SU-DHL-6 (cell line): ENCODE measurements at regions not wholly inside any gene's neighbourhood (a gene's known extent, or its start where the extent isn't known, plus 50 kb on each side); places are given as distances from the start of the nearest gene placed in this dataset.

Source experiments
- H2AFZ ChIP-seq: fragments of 200-600 bp; sonication (generic); 2 replicates; pipeline ENCODE4 v1.6.1; 2014; ENCODE audit warnings: low read depth, mild to moderate bottlenecking, moderate library complexity, mixed read lengths, antibody characterized with exemption, low read length; ENCODE audit not compliant: severe bottlenecking
- H3F3A ChIP-seq: fragments of 200-600 bp; shearing (Covaris generic); 2 replicates; pipeline ENCODE4 v1.6.0; 2016; ENCODE audit warnings: antibody characterized with exemption, mild to moderate bottlenecking; ENCODE audit not compliant: insufficient read depth
- H3K27ac ChIP-seq: fragments of 200-600 bp; sonication (generic); 2 replicates; pipeline ENCODE4 v1.5.1; 2016; ENCODE audit warnings: low read depth, mild to moderate bottlenecking, low read length, moderate library complexity, mixed read lengths
- H3K27me3 ChIP-seq: fragments of 200-600 bp; sonication (generic), shearing (Covaris generic); 2 replicates; pipeline ENCODE4 v1.6.0; 2014; ENCODE audit warnings: mild to moderate bottlenecking, low read length
- H3K36me3 ChIP-seq: fragments of 200-600 bp; sonication (generic); 2 replicates; pipeline ENCODE4 v1.6.1; 2014; ENCODE audit warnings: mild to moderate bottlenecking, low read length, mixed read lengths
- H3K4me2 ChIP-seq: fragments of 300-600, 200-600 bp; shearing (Covaris generic), sonication (generic); 2 replicates; pipeline ENCODE4 v1.6.0; 2014; ENCODE audit warnings: low read length, low read depth, mild to moderate bottlenecking; ENCODE audit not compliant: poor library complexity, severe bottlenecking
- H3K4me3 ChIP-seq: fragments of 200-600 bp; sonication (generic); 2 replicates; pipeline ENCODE4 v1.5.1; 2014; ENCODE audit warnings: antibody characterized with exemption, low read length, mild to moderate bottlenecking, mixed read lengths; ENCODE audit not compliant: insufficient read depth, poor library complexity, severe bottlenecking
- H3K79me2 ChIP-seq: fragments of 200-600 bp; sonication (generic); 2 replicates; pipeline ENCODE4 v1.6.1; 2014; ENCODE audit warnings: mild to moderate bottlenecking, low read length, moderate library complexity; ENCODE audit not compliant: insufficient read depth
- H3K9ac ChIP-seq: fragments of 200-600 bp; sonication (generic); 2 replicates; pipeline ENCODE4 v1.7.0; 2014; ENCODE audit warnings: mild to moderate bottlenecking, low read length
- H3K9me2 ChIP-seq: fragments of 200-600 bp; sonication (generic); replicated peaks from 2 replicates; pipeline ENCODE4 v1.6.1; 2014; ENCODE audit warnings: low read length; ENCODE audit not compliant: insufficient read depth
- H3K9me3 ChIP-seq: fragments of 200-600 bp; sonication (generic); 2 replicates; pipeline ENCODE4 v1.6.1; 2014; ENCODE audit warnings: low read length, mixed read lengths; ENCODE audit not compliant: insufficient read depth
- H4K20me1 ChIP-seq: fragments of 200-600 bp; sonication (generic); 2 replicates; pipeline ENCODE4 v1.6.1; 2014; ENCODE audit warnings: low read depth, mild to moderate bottlenecking, antibody characterized with exemption, low read length, moderate library complexity, mixed read lengths
- EZH2phosphoT487 ChIP-seq: fragments of 200-600 bp; sonication (generic), shearing (Covaris generic); conservative IDR thresholded peaks from 2 replicates; pipeline ENCODE4 v1.6.1; 2018; ENCODE audit warnings: mild to moderate bottlenecking, antibody characterized with exemption, low read length, moderate library complexity, mixed read lengths
- TF ChIP-seq, protein P1 (sequence below): fragments of 200-600 bp; sonication (generic); IDR thresholded peaks from one replicate; pipeline ENCODE4 v1.5.1; 2017; ENCODE audit warnings: antibody characterized with exemption, mild to moderate bottlenecking, low read length, moderate library complexity; ENCODE audit not compliant: insufficient read depth, poor library complexity, severe bottlenecking

DNA sequence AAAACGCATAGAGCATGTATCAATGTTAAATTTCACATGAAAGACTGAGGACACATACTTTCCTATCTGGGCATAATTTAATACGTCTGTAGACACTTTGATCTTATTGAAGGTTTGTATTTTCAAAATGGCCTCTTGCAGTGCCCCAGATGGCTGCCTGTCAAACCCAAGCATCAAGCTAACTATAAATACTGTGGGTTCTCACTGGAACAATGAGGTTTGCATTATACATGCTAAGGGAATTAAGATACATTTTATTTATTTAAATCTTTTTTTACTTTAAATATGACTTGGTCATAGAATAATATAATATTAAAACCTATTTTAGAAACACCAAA lies 702.9 kb upstream of the GRAMD2B start:
- no peaks in the 10 kb centered on the region for H4K20me1 ChIP-seq
- no peaks in the 10 kb centered on the region for H3K36me3 ChIP-seq
- no peak overlapping the region for H3K27ac ChIP-seq
- H3K9me3 ChIP-seq: no peaks in the 10 kb centered on the region
- no peaks in the 10 kb centered on the region for H3K9me2 ChIP-seq
- no peak overlapping the region for H3K4me2 ChIP-seq
- H3K27me3 ChIP-seq: no peaks in the 10 kb centered on the region
- TF ChIP-seq, protein P1, sequence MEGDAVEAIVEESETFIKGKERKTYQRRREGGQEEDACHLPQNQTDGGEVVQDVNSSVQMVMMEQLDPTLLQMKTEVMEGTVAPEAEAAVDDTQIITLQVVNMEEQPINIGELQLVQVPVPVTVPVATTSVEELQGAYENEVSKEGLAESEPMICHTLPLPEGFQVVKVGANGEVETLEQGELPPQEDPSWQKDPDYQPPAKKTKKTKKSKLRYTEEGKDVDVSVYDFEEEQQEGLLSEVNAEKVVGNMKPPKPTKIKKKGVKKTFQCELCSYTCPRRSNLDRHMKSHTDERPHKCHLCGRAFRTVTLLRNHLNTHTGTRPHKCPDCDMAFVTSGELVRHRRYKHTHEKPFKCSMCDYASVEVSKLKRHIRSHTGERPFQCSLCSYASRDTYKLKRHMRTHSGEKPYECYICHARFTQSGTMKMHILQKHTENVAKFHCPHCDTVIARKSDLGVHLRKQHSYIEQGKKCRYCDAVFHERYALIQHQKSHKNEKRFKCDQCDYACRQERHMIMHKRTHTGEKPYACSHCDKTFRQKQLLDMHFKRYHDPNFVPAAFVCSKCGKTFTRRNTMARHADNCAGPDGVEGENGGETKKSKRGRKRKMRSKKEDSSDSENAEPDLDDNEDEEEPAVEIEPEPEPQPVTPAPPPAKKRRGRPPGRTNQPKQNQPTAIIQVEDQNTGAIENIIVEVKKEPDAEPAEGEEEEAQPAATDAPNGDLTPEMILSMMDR: no peak
- no peak for TF ChIP-seq EZH2phosphoT487
- H3F3A ChIP-seq: no peaks in the 10 kb centered on the region
- no peak overlapping the region for H2AFZ ChIP-seq
- H3K79me2 ChIP-seq: no peaks in the 10 kb centered on the region
- H3K9ac ChIP-seq: no peak overlapping the region
- H3K4me3 ChIP-seq: no peak overlapping the region

DNA sequence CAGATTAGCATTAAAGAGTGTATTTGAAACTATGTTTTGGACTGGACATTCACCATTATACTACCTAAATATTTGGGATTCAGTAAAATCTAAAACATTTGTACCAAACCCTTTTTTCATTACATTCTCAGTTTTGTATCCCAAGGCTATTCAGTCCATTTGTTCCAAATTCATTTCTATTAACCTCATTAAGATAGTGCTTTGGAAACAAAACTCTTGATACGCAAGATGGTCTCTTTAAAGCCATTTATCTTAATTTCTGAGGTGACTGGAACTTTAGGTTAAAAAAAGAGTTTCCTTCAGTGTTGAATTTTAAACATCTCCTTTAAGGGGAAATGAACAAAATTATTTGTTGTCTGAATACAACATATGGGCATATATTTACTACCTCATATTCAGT lies 702.5 kb upstream of the GRAMD2B start:
- no peaks in the 10 kb centered on the region for H3K36me3 ChIP-seq
- H4K20me1 ChIP-seq: no peaks in the 10 kb centered on the region
- H2AFZ ChIP-seq: no peak overlapping the region
- no peak overlapping the region for H3K27ac ChIP-seq
- no peak overlapping the region for H3K4me2 ChIP-seq
- H3K9me2 ChIP-seq: no peaks in the 10 kb centered on the region
- H3K79me2 ChIP-seq: no peaks in the 10 kb centered on the region
- no peak overlapping the region for H3K9ac ChIP-seq
- TF ChIP-seq EZH2phosphoT487: no peak
- TF ChIP-seq, protein P1: no peak
- no peaks in the 10 kb centered on the region for H3F3A ChIP-seq
- H3K4me3 ChIP-seq: no peak overlapping the region
- H3K27me3 ChIP-seq: no peaks in the 10 kb centered on the region
- no peaks in the 10 kb centered on the region for H3K9me3 ChIP-seq

DNA sequence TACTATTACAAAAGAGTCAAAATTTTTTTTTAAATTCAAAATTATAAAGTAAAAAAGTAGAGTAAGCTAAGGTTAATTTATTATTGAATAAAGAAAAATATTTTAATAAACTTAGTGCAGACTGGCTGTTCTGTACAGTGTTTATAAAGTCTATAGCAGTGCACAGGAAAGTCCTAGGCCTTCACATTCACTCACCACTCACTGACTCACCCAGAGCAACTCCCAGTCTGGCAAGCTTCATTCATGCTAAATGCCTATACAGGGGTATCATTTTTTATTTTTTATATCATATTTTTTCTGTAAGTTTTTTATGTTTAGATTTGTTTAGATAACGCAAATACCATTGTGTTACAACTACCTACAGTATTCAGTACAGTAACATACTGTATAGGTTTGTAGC lies 700.7 kb upstream of the GRAMD2B start:
- Histone ChIP-seq H3K79me2 (no peaks in the 10 kb centered on the region), H3K4me2 (no peak overlapping the region), H3K9me3 (no peaks in the 10 kb centered on the region), H3F3A (no peaks in the 10 kb centered on the region), H3K9ac (no peak overlapping the region), H3K36me3 (no peaks in the 10 kb centered on the region), H3K9me2 (no peaks in the 10 kb centered on the region), H3K4me3 (no peak overlapping the region), H3K27ac (no peak overlapping the region), H2AFZ (no peak overlapping the region), H3K27me3 (no peaks in the 10 kb centered on the region), H4K20me1 (no peaks in the 10 kb centered on the region)
- no peak for TF ChIP-seq EZH2phosphoT487
- TF ChIP-seq, protein P1: no peak

- no peak overlapping the region for H2AFZ ChIP-seq
Observed at GRCh38 chr5:125725691-125726090, 697.5 kb upstream of the GRAMD2B start.

More at GRCh38 chr5:125725691-125726090, 697.5 kb upstream of the GRAMD2B start:
- no peak overlapping the region for H3K4me3 ChIP-seq
- no peaks in the 10 kb centered on the region for H3F3A ChIP-seq
- H3K9me3 ChIP-seq: no peaks in the 10 kb centered on the region
- H3K4me2 ChIP-seq: no peak overlapping the region
- no peak for TF ChIP-seq EZH2phosphoT487
- TF ChIP-seq, protein P1: no peak
- H3K27me3 ChIP-seq: no peaks in the 10 kb centered on the region
- no peak overlapping the region for H3K9ac ChIP-seq
- H4K20me1 ChIP-seq: no peaks in the 10 kb centered on the region
- no peaks in the 10 kb centered on the region for H3K79me2 ChIP-seq
- H3K9me2 ChIP-seq: no peaks in the 10 kb centered on the region
- H3K27ac ChIP-seq: no peak overlapping the region
- no peaks in the 10 kb centered on the region for H3K36me3 ChIP-seq
